ENCODE measurements at regions not wholly inside any gene's neighbourhood (a gene's known extent, or its start where the extent isn't known, plus 50 kb on each side); places are given as distances from the start of the nearest gene placed in this dataset.

DNA sequence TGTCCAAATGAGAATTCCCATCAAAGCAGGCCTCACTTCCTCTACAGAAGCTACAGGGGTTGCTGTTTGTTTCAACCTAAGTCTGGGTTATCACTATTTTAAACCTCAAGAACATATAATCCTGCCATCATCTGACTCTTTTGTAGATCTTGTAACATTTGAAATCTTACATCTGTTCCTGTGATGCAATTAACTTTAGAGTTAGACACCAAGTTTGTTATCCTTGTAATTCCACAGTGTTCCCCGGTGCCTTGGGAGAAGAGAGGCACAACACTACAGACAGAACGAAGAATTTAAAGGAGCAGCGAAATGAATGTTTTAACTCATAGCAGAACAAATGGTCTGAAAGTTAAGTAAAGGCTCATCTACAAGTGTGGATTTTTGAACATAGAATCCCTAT lies 116.1 kb downstream of the UCHL5 start:
- TF ChIP-seq EZH2 (IDR thresholded peaks at IDR 0.05) (no peak), POLR2AphosphoS5 (IDR thresholded peaks at IDR 0.05; ENCODE audit: borderline replicate concordance, low read depth, low read length) (no peak)

Data from SK-N-MC (cell line).